ENCODE measurements at regions not wholly inside any gene's neighbourhood (a gene's known extent, or its start where the extent isn't known, plus 50 kb on each side); places are given as distances from the start of the nearest gene placed in this dataset.
"Not testable (repeated sequence)": the region's sequence is repeated elsewhere in the genome, so short reads cannot be mapped to it uniquely, and the experiment has no call there.

GRCh38 chr4:33470805-33471204, 2750.6 kb downstream of the PCDH7 start:
- no peak for DNase-seq (ENCODE audit: low read depth)

- no peak for DNase-seq (ENCODE audit: low read depth)
These were observed 2757.5 kb downstream of the PCDH7 start for GRCh38 chr4:33477715-33478114.

- no peak for DNase-seq (ENCODE audit: low read depth)
These were observed 2761.5 kb downstream of the ARAP2 start for GRCh38 chr4:33482773-33483172.

GRCh38 chr4:33485111-33485510, 2759.2 kb downstream of the ARAP2 start:
- no peak for DNase-seq (ENCODE audit: low read depth)

DNA sequence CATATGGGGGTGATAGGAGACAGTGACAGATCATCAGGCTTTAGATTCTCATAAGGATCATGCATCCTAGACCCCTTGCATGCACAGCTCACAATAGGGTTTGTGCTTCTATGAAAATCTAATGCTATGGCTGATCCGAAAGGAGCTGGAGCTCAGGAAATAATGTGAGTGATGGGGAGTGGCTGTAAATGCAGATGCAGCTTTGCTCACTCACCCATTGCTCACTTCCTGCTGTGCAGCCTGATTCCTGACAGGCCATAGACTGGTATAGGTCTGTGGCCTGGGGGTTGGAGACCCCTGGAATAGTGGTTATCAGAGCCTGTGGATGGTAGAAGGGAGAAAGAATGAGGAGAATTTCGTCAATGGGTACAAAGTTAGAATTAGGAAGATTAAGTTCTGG, 2751.1 kb downstream of the ARAP2 start:
- no peak for DNase-seq (ENCODE audit: low read depth)

DNA sequence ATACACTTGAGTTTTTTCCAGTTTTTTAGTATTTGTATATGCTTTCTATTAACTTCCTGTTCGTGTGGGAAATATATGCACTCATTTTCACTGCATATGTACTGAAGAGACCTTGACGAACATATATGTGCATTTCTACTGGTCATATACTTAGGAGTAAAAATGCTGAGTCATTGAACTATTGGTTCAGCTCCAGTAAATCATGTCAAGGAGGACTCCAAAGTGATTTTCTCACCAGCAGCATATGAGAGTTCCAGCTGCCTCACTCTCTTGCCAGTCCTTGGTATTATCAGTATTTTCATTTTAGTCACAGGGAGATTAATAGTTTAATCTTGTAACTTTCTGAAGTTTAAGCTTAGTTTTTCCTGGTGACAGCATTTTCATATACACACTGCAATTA, 2750.2 kb downstream of the ARAP2 start:
- no peak for DNase-seq (ENCODE audit: low read depth)

GRCh38 chr4:33501587-33501986, 2742.7 kb downstream of the ARAP2 start:
- DNase-seq (ENCODE audit: low read depth) = not testable (repeated sequence)

- no peak for DNase-seq (ENCODE audit: low read depth)
These were observed 2731.9 kb downstream of the ARAP2 start for GRCh38 chr4:33512397-33512796.

- DNase-seq (ENCODE audit: low read depth) = no peak
These were observed 2725.5 kb downstream of the ARAP2 start for GRCh38 chr4:33518856-33519255.

- no peak for DNase-seq (ENCODE audit: low read depth)
These were observed 2711.5 kb downstream of the ARAP2 start for GRCh38 chr4:33532821-33533220.

GRCh38 chr4:33536898-33537297, 2707.4 kb downstream of the ARAP2 start:
- no peak for DNase-seq (ENCODE audit: low read depth)

DNA sequence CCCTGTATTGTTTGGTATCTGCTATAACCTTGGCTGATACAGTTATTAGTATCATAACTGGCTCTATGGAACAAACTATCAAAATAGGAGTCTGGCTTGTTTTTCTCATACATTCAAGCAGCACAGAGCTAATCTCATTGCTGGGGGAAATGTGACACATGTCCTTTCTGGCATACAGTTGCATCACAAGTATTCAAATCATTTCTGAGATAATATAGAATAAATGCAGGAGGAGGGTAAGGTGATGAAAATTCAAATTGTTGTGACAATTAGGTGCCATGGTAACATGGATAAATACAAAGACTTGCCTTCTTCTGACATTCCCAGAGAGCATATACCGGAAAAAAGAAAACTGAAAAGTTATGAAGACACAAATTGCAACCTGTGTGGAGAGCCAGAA, 2706.8 kb downstream of the ARAP2 start:
- no peak for DNase-seq (ENCODE audit: low read depth)

- no peak for DNase-seq (ENCODE audit: low read depth)
These were observed 2700.3 kb downstream of the ARAP2 start for GRCh38 chr4:33543941-33544450.

- no peak for DNase-seq (ENCODE audit: low read depth)
These were observed 2693.1 kb downstream of the ARAP2 start for GRCh38 chr4:33551244-33551643.

GRCh38 chr4:33561259-33561658, 2683.1 kb downstream of the ARAP2 start:
- no peak for DNase-seq (ENCODE audit: low read depth)

- no peak for DNase-seq (ENCODE audit: low read depth)
These were observed 2677.7 kb downstream of the ARAP2 start for GRCh38 chr4:33566649-33567048.

DNA sequence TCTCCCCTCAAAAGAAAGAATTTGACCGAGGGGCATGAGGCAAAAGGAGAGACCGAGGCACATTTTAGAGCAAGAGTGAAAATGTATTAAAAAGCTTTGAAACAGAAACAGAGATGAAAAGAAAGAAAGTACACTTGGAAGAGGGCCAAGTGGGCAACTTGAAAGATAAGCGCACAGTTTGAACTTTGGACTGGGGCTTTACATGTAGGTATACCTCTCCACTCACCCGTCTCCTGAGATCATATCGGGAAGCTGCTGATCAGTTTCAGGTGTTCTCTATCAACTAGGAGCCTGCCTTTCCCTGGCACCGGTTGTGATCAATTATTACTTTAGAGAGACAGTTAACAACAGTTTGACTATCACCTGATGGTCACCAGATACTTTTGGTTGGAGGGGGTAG, 2666.5 kb downstream of the ARAP2 start:
- no peak for DNase-seq (ENCODE audit: low read depth)

GRCh38 chr4:33579951-33580350, 2664.4 kb downstream of the ARAP2 start:
- no peak for DNase-seq (ENCODE audit: low read depth)

DNA sequence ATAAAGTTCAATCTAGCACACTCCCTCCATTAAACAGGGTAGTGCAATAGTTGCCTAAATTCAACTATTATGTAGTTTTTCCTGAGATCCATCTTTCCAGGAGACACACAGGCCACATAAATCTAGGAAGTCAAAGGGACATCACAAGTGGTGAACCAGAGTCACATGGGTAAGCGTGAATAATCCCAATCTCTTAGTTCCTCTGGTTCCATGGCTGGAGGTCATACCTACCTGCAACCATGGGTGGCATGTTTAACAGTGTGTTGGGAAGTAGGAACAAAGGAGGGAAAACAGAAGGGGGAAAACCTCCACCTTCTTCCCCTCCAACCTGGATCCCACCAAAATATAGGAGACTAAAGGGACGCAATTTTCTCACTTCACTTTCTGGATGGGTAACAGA, 2651.6 kb downstream of the ARAP2 start:
- no peak for DNase-seq (ENCODE audit: low read depth)

- no peak for DNase-seq (ENCODE audit: low read depth)
These were observed 2637.4 kb downstream of the ARAP2 start for GRCh38 chr4:33606951-33607350.

DNA sequence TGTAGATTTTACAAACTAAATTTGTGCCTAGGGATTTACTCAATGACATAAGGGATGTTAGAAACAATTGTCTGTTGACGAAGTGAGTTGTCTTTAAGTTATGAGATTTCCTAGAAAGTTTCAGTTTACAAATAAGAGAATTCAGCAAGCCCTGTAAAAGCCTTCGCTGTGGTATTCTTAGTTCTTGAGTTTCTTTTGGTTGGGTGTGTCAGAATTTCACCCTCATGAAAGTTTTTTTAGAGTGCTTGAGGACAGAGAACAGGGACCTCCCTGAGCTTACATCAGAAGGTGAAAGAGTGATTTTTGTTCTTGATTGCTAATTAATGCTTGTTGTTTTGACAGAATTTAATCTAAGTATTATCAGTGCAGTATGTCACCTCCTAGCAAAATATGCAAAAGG, 2628.2 kb downstream of the ARAP2 start:
- DNase-seq (ENCODE audit: low read depth) = no peak

DNA sequence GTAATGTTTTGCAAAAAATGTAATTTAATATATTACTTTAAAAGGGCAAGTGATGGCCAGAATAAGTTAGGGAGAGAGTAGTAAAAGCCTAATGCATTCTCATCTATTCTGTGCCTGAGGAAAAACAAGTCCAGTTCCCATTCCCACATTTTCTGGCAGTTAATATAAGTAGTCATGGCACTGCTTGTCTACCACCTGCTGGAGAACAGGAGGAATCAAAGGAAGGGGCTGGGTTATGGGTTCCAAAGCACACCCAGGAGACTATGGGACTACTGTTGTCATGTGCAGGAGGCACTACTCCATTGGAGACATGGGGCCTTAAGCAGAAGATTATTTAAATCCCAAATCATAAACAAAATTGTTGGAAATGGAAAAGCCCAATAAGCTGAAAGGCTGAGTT, 2618.6 kb downstream of the ARAP2 start:
- DNase-seq (ENCODE audit: low read depth) = no peak

DNA sequence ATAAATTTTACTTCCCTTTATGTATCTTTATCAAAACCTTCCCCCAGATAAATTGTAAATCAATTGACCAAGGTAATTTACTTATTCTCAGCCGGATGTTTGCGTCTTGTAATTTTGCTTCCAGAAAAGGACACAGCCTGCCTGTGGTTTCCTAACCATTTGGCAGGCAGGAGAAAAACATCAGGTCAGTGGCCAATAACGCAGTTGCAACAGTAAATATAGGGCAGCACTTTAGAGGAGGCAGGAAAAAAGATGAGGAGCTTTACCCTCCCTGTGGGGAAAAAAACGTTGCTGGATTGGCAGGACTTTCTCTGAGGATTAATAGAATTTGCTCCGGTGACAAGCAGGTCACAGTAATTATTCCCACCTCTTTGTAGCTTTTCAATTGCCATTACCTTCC, 2618.1 kb downstream of the ARAP2 start:
- no peak for DNase-seq (ENCODE audit: low read depth)

DNA sequence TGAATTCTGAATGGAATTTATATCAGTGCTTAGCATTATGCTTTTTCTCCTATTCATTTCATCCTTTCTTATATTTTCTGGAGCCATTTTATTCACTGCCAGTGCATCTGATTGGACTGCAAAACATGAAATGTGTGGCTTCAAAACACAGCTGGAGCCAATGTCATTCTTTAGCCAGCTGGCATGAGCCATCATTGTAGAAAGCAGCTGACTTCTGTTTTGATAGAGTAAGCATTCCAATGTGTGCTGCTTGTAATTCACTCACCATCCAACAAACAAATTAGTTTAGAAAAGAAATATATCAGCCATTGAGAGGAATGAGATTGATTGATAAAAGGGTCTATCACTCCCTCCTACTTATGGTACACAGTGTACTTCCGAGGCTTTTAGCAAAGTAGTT, 2616.0 kb downstream of the ARAP2 start:
- DNase-seq (ENCODE audit: low read depth) = no peak

- peak; percentile 25 for DNase-seq (ENCODE audit: low read depth)
These were observed 2595.3 kb downstream of the ARAP2 start for GRCh38 chr4:33649015-33649414.

Data from HS-5 (cell line).